ENCODE measurements at regions not wholly inside any gene's neighbourhood (a gene's known extent, or its start where the extent isn't known, plus 50 kb on each side); places are given as distances from the start of the nearest gene placed in this dataset.

GRCh38 chr7:45363669-45364068 lies 206.1 kb downstream of the RAMP3 start:
- no peaks in the 10 kb centered on the region for H3K36me3 ChIP-seq (ENCODE audit: insufficient read depth, low read length)
- H3K27ac ChIP-seq (ENCODE audit: low read depth, low read length), result no peak overlapping the region
- H3K4me1 ChIP-seq (ENCODE audit: insufficient read depth, low read length), result no peaks in the 10 kb centered on the region
- H4K20me1 ChIP-seq (ENCODE audit: insufficient read depth, low read length), result no peaks in the 10 kb centered on the region
- TF ChIP-seq CTCF (IDR thresholded peaks at IDR 0.05; ENCODE audit: extremely low read depth, low read depth, low read length), result no peak
- no peak overlapping the region for H2AFZ ChIP-seq (ENCODE audit: low read length)
- H3K4me3 ChIP-seq (ENCODE audit: insufficient read depth, low read length), result no peak overlapping the region
- H3K4me2 ChIP-seq (ENCODE audit: insufficient read depth, low read length), result no peak overlapping the region
- no peaks in the 10 kb centered on the region for H3K79me2 ChIP-seq (ENCODE audit: insufficient read depth, low read length)
- no peaks in the 10 kb centered on the region for H3K9me3 ChIP-seq (ENCODE audit: low read depth, low read length)
- no peak for DNase-seq (ENCODE audit: insufficient read length, low spot score, missing footprints)
- H3K27me3 ChIP-seq (ENCODE audit: insufficient read depth, low read length), result no peaks in the 10 kb centered on the region

GRCh38 chr7:45365341-45365740 lies 207.8 kb downstream of the RAMP3 start:
- no peak for TF ChIP-seq CTCF (IDR thresholded peaks at IDR 0.05; ENCODE audit: extremely low read depth, low read depth, low read length)
- Histone ChIP-seq H4K20me1 (ENCODE audit: insufficient read depth, low read length) (no peaks in the 10 kb centered on the region), H3K36me3 (ENCODE audit: insufficient read depth, low read length) (no peaks in the 10 kb centered on the region), H3K79me2 (ENCODE audit: insufficient read depth, low read length) (no peaks in the 10 kb centered on the region), H3K9me3 (ENCODE audit: low read depth, low read length) (no peaks in the 10 kb centered on the region), H3K4me3 (ENCODE audit: insufficient read depth, low read length) (no peak overlapping the region), H3K4me1 (ENCODE audit: insufficient read depth, low read length) (no peaks in the 10 kb centered on the region), H2AFZ (ENCODE audit: low read length) (no peak overlapping the region), H3K27me3 (ENCODE audit: insufficient read depth, low read length) (no peaks in the 10 kb centered on the region), H3K4me2 (ENCODE audit: insufficient read depth, low read length) (no peak overlapping the region), H3K27ac (ENCODE audit: low read depth, low read length) (no peak overlapping the region)
- no peak for DNase-seq (ENCODE audit: insufficient read length, low spot score, missing footprints)

- no peaks in the 10 kb centered on the region for H3K36me3 ChIP-seq (ENCODE audit: insufficient read depth, low read length)
- no peak overlapping the region for H2AFZ ChIP-seq (ENCODE audit: low read length)
- H3K4me2 ChIP-seq (ENCODE audit: insufficient read depth, low read length), result no peak overlapping the region
- H3K27ac ChIP-seq (ENCODE audit: low read depth, low read length), result no peak overlapping the region
- no peak overlapping the region for H3K4me3 ChIP-seq (ENCODE audit: insufficient read depth, low read length)
- DNase-seq (ENCODE audit: insufficient read length, low spot score, missing footprints), result no peak
- no peak for TF ChIP-seq CTCF (IDR thresholded peaks at IDR 0.05; ENCODE audit: extremely low read depth, low read depth, low read length)
- no peaks in the 10 kb centered on the region for H4K20me1 ChIP-seq (ENCODE audit: insufficient read depth, low read length)
- no peaks in the 10 kb centered on the region for H3K79me2 ChIP-seq (ENCODE audit: insufficient read depth, low read length)
- H3K4me1 ChIP-seq (ENCODE audit: insufficient read depth, low read length), result no peaks in the 10 kb centered on the region
- no peaks in the 10 kb centered on the region for H3K9me3 ChIP-seq (ENCODE audit: low read depth, low read length)
- no peaks in the 10 kb centered on the region for H3K27me3 ChIP-seq (ENCODE audit: insufficient read depth, low read length)
These were observed 207.7 kb upstream of the ADCY1 start for GRCh38 chr7:45366475-45366874.

DNA sequence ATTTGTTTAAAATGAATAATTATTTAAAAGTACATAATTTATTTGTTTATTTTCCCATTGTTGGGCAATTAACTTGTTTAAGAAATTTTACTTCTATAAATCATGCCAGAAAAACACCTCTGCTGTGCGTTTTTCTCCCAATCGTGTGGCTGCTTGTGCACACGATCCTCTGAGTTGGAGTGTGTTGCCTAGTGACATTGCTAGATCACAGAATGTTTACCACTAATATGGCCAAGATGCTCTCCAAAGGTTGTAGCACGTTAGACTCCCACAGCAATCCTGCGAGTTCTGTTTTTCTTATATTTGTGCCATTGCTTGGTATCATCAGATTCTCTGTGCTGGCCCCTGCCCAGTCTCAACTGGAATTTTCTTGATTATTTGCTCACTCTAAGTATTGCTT lies 207.1 kb upstream of the ADCY1 start:
- no peaks in the 10 kb centered on the region for H3K27me3 ChIP-seq (ENCODE audit: insufficient read depth, low read length)
- no peaks in the 10 kb centered on the region for H3K79me2 ChIP-seq (ENCODE audit: insufficient read depth, low read length)
- H2AFZ ChIP-seq (ENCODE audit: low read length), result no peak overlapping the region
- no peak overlapping the region for H3K4me2 ChIP-seq (ENCODE audit: insufficient read depth, low read length)
- no peaks in the 10 kb centered on the region for H3K36me3 ChIP-seq (ENCODE audit: insufficient read depth, low read length)
- H3K4me3 ChIP-seq (ENCODE audit: insufficient read depth, low read length), result no peak overlapping the region
- H3K27ac ChIP-seq (ENCODE audit: low read depth, low read length), result no peak overlapping the region
- no peaks in the 10 kb centered on the region for H3K9me3 ChIP-seq (ENCODE audit: low read depth, low read length)
- no peak for TF ChIP-seq CTCF (IDR thresholded peaks at IDR 0.05; ENCODE audit: extremely low read depth, low read depth, low read length)
- H4K20me1 ChIP-seq (ENCODE audit: insufficient read depth, low read length), result no peaks in the 10 kb centered on the region
- no peak for DNase-seq (ENCODE audit: insufficient read length, low spot score, missing footprints)
- no peaks in the 10 kb centered on the region for H3K4me1 ChIP-seq (ENCODE audit: insufficient read depth, low read length)
